GM13977 (cell line): ENCODE measurements at regions not wholly inside any gene's neighbourhood (a gene's known extent, or its start where the extent isn't known, plus 50 kb on each side); places are given as distances from the start of the nearest gene placed in this dataset.

ENCODE experiments used
- DNase-seq: peaks from one replicate; pipeline ENCODE4 v3.0.0; 2012; ENCODE audit warnings: low spot score
- in situ Hi-C: fragments of 300-500 bp; cut with MboI; formaldehyde crosslinking; loops from one replicate; pipeline ENCODE4 v1.12.0; 2022; ENCODE audit warnings: low sequenced_read_pairs, low pct_unique_long_range_greater_than_20kb, mixed read lengths, inconsistent platforms; ENCODE audit not compliant: unreplicated experiment
- TF ChIP-seq, protein P1 (sequence below): IDR thresholded peaks from 2 replicates; pipeline ENCODE4 v1.5.1; 2012; ENCODE audit warnings: mild to moderate bottlenecking, control low read depth; ENCODE audit not compliant: insufficient read depth; ENCODE audit errors: extremely low read depth, missing control alignments

DNA sequence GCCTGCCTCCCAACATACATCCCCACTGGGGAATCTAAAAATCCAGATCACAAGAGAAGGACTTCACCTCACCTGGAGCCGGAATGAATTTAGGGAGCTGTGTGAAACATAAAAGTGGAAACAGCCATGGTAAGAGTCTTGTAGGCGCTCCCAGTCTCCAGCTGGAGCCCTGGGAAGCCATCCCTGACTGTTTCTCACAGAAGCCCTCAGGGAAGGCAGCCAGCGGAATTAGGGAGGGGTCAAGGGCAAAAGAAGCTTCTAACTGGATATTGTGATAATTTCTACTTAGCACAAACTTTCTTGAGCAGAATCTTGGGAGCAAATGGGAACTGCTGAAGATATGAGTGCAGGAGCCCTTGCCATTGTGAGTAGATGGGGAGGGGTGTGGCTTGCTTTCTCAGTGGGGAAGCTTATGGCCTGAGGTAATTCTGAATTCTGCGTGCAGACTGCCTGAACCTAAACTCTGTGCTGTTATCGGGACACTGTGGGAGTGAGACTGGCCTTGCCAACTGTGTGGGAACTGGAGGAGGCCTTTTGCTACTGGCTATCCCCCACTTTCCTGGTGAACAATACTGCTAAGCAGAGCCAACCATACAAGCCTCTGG, 174.4 kb upstream of the SMC2 start:
- in situ Hi-C loops = no loop called here
- TF ChIP-seq, protein P1, sequence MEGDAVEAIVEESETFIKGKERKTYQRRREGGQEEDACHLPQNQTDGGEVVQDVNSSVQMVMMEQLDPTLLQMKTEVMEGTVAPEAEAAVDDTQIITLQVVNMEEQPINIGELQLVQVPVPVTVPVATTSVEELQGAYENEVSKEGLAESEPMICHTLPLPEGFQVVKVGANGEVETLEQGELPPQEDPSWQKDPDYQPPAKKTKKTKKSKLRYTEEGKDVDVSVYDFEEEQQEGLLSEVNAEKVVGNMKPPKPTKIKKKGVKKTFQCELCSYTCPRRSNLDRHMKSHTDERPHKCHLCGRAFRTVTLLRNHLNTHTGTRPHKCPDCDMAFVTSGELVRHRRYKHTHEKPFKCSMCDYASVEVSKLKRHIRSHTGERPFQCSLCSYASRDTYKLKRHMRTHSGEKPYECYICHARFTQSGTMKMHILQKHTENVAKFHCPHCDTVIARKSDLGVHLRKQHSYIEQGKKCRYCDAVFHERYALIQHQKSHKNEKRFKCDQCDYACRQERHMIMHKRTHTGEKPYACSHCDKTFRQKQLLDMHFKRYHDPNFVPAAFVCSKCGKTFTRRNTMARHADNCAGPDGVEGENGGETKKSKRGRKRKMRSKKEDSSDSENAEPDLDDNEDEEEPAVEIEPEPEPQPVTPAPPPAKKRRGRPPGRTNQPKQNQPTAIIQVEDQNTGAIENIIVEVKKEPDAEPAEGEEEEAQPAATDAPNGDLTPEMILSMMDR = no peak
- DNase-seq = no peak

DNA sequence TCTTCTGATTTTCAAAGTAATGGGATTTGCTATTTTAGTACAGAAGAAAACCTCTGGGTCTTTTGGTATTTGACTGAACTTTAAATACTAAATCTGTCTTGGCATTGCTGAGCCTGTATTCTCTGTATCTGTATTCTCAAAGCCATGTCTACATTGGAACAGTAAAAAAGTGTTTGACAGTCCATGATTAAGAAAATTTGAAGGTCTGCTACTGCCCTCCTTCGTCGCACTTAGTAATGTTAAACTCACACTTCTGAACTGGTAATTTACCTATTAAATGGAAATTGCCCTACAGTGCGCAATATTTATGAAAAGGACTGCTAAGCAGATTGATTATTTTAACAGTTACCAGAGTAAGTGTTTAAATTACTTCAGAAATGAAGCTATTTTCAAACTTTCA, 165.7 kb upstream of the SMC2 start:
- TF ChIP-seq, protein P1 = no peak
- no peak for DNase-seq
- in situ Hi-C loops = no loop called here

DNA sequence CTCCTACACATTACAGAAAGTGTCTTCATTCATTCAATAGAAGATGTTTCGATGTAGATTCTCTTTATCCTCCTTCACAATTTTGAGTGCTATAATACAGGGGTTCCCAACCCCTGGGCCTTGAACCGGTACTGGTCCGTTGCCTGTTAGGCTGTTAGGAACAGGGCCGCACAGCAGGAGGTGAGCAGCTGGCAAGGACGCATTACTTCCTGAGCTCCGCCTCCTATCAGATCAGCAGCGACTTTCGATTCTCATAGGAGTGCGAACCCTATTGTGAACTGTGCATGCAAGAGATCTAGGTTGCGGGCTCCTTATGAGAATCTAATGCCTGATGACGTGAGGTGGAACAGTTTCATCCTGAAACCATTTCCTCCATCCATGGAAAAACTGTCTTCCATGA, 153.0 kb upstream of the SMC2 start:
- TF ChIP-seq, protein P1 = no peak
- no peak for DNase-seq
- in situ Hi-C loops = no loop called here

DNA sequence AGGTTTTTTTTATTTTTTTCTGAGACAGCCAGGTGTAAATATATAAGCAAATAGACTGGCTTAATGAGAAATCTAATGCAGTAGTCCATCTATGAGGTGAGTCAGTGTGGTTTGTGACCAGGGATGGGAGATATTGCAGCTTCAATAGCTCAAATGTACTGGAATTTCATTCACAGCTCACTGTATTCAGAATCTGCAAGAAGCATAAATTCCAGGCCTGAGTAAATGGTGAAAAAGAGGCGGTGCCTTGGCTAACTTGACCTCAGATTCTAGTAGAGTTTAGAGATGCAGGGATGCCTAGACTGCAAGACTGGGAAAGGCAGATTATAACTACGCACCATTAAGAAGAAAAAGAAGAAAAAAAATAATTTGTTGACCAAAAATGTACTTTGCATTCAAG, 151.9 kb upstream of the SMC2 start:
- in situ Hi-C loops = no loop called here
- no peak for DNase-seq
- TF ChIP-seq, protein P1 = no peak

DNA sequence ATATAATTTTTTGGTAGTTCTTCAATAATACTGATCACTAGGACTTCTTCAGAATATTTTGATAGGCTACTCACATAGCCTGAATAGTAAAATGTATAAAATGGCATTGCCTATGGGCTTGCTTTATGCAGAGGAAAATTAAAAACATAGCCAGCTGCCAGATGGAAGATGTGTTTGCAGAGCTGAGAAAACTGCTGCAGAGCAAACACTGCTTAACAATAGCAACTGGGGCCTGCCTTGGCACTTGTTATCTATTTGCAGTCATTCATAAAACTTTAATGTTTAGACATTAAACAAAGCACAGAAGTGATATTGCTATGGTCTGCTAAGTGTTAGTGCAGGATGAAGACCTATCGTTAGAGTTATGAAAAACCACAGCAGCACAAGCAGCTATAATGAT, 151.5 kb upstream of the SMC2 start:
- TF ChIP-seq, protein P1 = no peak
- no peak for DNase-seq
- in situ Hi-C loops = no loop called here

DNA sequence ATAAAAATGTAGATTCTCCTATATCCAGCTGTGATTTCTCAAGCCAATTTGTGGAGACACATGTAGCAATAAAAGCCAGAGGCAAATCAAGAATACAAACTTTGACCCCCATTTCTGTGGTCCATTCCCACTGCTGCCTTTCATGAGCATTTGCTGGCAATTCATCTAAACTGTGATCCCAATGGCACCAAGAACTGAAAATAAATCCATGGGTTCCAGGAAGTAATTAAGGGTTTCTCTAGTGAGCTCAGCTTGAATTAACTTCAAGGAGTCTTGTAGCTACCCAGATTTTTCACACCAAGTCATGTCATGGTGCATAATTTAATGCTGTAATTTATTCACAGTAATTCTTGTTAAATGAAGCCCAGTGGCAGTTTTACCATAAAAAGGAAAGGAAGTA, 145.0 kb upstream of the SMC2 start:
- in situ Hi-C loops = no loop called here
- TF ChIP-seq, protein P1 = no peak
- DNase-seq = no peak

DNA sequence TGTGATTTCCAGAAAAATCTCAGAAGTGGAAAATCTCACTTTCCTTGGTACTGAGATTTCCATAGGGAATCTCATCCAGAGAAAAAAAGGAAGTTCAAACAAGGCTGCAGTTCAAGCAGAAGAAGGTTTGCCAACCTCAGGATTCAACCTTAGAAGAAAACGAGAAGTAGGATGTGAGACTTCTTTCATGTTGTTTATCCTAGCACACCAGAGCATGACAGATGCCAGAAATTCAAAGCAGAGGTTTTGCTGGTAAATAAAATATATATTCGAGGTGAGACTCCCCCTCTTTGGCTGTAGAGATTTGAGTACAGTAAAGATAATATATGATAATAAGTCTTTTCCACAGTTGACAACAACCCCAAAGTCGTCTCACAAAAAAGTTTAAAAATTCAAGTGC, 116.9 kb upstream of the SMC2 start:
- DNase-seq = no peak
- in situ Hi-C loops = no loop called here

More for the DNA sequence above, 116.9 kb upstream of the SMC2 start:
- TF ChIP-seq, protein P1 = no peak
